ENCODE measurements at regions not wholly inside any gene's neighbourhood (a gene's known extent, or its start where the extent isn't known, plus 50 kb on each side); places are given as distances from the start of the nearest gene placed in this dataset.

GRCh38 chr6:115663681-115664080, 397.0 kb downstream of the FRK start:
- no peaks in the 10 kb centered on the region for H3K9me2 ChIP-seq (replicated peaks; ENCODE audit: insufficient read depth, low read length)
- H3K27ac ChIP-seq (ENCODE audit: low read length): no peak overlapping the region
- H3K4me3 ChIP-seq (ENCODE audit: low read length): no peak overlapping the region
- H3K9ac ChIP-seq (ENCODE audit: low read length): no peak overlapping the region
- no peak overlapping the region for H3K4me2 ChIP-seq (ENCODE audit: low read depth, low read length, poor library complexity, severe bottlenecking)
- no peaks in the 10 kb centered on the region for H3K27me3 ChIP-seq (ENCODE audit: low read length)
- peaks cover 5% of the 10 kb centered on the region; the same call in 1 of the 2 replicates for H3K9me3 ChIP-seq (ENCODE audit: low read length)
- no peaks in the 10 kb centered on the region for H3K36me3 ChIP-seq (ENCODE audit: insufficient read depth, low read length)
- no peak overlapping the region for H2AFZ ChIP-seq (ENCODE audit: low read length)
- no peaks in the 10 kb centered on the region for H3K79me2 ChIP-seq (ENCODE audit: low read length)
- no peaks in the 10 kb centered on the region for H4K20me1 ChIP-seq (ENCODE audit: insufficient read depth, low read depth, low read length)
- H3K4me1 ChIP-seq (ENCODE audit: low read length): no peaks in the 10 kb centered on the region
- no peak for DNase-seq

GRCh38 chr6:115643762-115644161, 416.9 kb downstream of the FRK start:
- Histone ChIP-seq H3K9ac (ENCODE audit: low read length) (no peak overlapping the region), H4K20me1 (ENCODE audit: insufficient read depth, low read depth, low read length) (no peaks in the 10 kb centered on the region), H3K4me3 (ENCODE audit: low read length) (no peak overlapping the region), H3K36me3 (ENCODE audit: insufficient read depth, low read length) (no peaks in the 10 kb centered on the region), H3K9me3 (ENCODE audit: low read length) (no peaks in the 10 kb centered on the region), H3K4me2 (ENCODE audit: low read depth, low read length, poor library complexity, severe bottlenecking) (no peak overlapping the region), H3K27ac (ENCODE audit: low read length) (no peak overlapping the region), H3K79me2 (ENCODE audit: low read length) (no peaks in the 10 kb centered on the region), H3K9me2 (replicated peaks; ENCODE audit: insufficient read depth, low read length) (no peaks in the 10 kb centered on the region), H2AFZ (ENCODE audit: low read length) (no peak overlapping the region), H3K27me3 (ENCODE audit: low read length) (no peaks in the 10 kb centered on the region), H3K4me1 (ENCODE audit: low read length) (no peaks in the 10 kb centered on the region)
- no peak for DNase-seq

- Histone ChIP-seq H3K9me3 (ENCODE audit: low read length) (peaks cover 6% of the 10 kb centered on the region; the same call in 1 of the 2 replicates), H3K27me3 (ENCODE audit: low read length) (no peaks in the 10 kb centered on the region), H3K9ac (ENCODE audit: low read length) (no peak overlapping the region), H2AFZ (ENCODE audit: low read length) (no peak overlapping the region), H3K4me3 (ENCODE audit: low read length) (no peak overlapping the region), H3K4me1 (ENCODE audit: low read length) (no peaks in the 10 kb centered on the region), H3K9me2 (replicated peaks; ENCODE audit: insufficient read depth, low read length) (no peaks in the 10 kb centered on the region; the same call in 1 of the 2 replicates), H3K27ac (ENCODE audit: low read length) (no peak overlapping the region), H3K79me2 (ENCODE audit: low read length) (no peaks in the 10 kb centered on the region), H3K4me2 (ENCODE audit: low read depth, low read length, poor library complexity, severe bottlenecking) (no peak overlapping the region), H4K20me1 (ENCODE audit: insufficient read depth, low read depth, low read length) (no peaks in the 10 kb centered on the region), H3K36me3 (ENCODE audit: insufficient read depth, low read length) (no peaks in the 10 kb centered on the region)
- DNase-seq: no peak
Measured at GRCh38 chr6:115634887-115635286, 425.8 kb downstream of the FRK start.

GRCh38 chr6:115634131-115634530, 426.6 kb downstream of the FRK start:
- Histone ChIP-seq H3K9ac (ENCODE audit: low read length) (no peak overlapping the region), H3K4me2 (ENCODE audit: low read depth, low read length, poor library complexity, severe bottlenecking) (no peak overlapping the region), H3K4me3 (ENCODE audit: low read length) (no peak overlapping the region), H3K79me2 (ENCODE audit: low read length) (no peaks in the 10 kb centered on the region), H4K20me1 (ENCODE audit: insufficient read depth, low read depth, low read length) (no peaks in the 10 kb centered on the region), H3K27me3 (ENCODE audit: low read length) (no peaks in the 10 kb centered on the region), H2AFZ (ENCODE audit: low read length) (no peak overlapping the region), H3K27ac (ENCODE audit: low read length) (no peak overlapping the region), H3K36me3 (ENCODE audit: insufficient read depth, low read length) (no peaks in the 10 kb centered on the region), H3K9me3 (ENCODE audit: low read length) (peaks cover 6% of the 10 kb centered on the region; the same call in 1 of the 2 replicates), H3K9me2 (replicated peaks; ENCODE audit: insufficient read depth, low read length) (no peaks in the 10 kb centered on the region; the same call in 1 of the 2 replicates), H3K4me1 (ENCODE audit: low read length) (no peaks in the 10 kb centered on the region)
- DNase-seq: no peak

GRCh38 chr6:115631028-115631427, 429.7 kb downstream of the FRK start:
- Histone ChIP-seq H3K4me1 (ENCODE audit: low read length) (no peaks in the 10 kb centered on the region), H2AFZ (ENCODE audit: low read length) (no peak overlapping the region), H3K4me2 (ENCODE audit: low read depth, low read length, poor library complexity, severe bottlenecking) (no peak overlapping the region), H3K9me2 (replicated peaks; ENCODE audit: insufficient read depth, low read length) (no peaks in the 10 kb centered on the region; the same call in 1 of the 2 replicates), H3K4me3 (ENCODE audit: low read length) (no peak overlapping the region), H4K20me1 (ENCODE audit: insufficient read depth, low read depth, low read length) (no peaks in the 10 kb centered on the region), H3K79me2 (ENCODE audit: low read length) (no peaks in the 10 kb centered on the region), H3K36me3 (ENCODE audit: insufficient read depth, low read length) (no peaks in the 10 kb centered on the region), H3K9ac (ENCODE audit: low read length) (no peak overlapping the region), H3K9me3 (ENCODE audit: low read length) (peaks cover 6% of the 10 kb centered on the region; the same call in 1 of the 2 replicates), H3K27me3 (ENCODE audit: low read length) (no peaks in the 10 kb centered on the region), H3K27ac (ENCODE audit: low read length) (no peak overlapping the region)
- DNase-seq: no peak

- Histone ChIP-seq H3K27me3 (ENCODE audit: low read length) (no peaks in the 10 kb centered on the region), H3K79me2 (ENCODE audit: low read length) (no peaks in the 10 kb centered on the region), H3K4me2 (ENCODE audit: low read depth, low read length, poor library complexity, severe bottlenecking) (no peak overlapping the region), H3K4me1 (ENCODE audit: low read length) (no peaks in the 10 kb centered on the region), H2AFZ (ENCODE audit: low read length) (no peak overlapping the region), H3K9me3 (ENCODE audit: low read length) (peaks cover 6% of the 10 kb centered on the region; the same call in 1 of the 2 replicates), H3K36me3 (ENCODE audit: insufficient read depth, low read length) (no peaks in the 10 kb centered on the region), H4K20me1 (ENCODE audit: insufficient read depth, low read depth, low read length) (no peaks in the 10 kb centered on the region), H3K9me2 (replicated peaks; ENCODE audit: insufficient read depth, low read length) (no peaks in the 10 kb centered on the region; the same call in 1 of the 2 replicates), H3K27ac (ENCODE audit: low read length) (no peak overlapping the region), H3K9ac (ENCODE audit: low read length) (no peak overlapping the region), H3K4me3 (ENCODE audit: low read length) (no peak overlapping the region)
- DNase-seq: no peak
Measured at GRCh38 chr6:115630424-115631024, 430.2 kb downstream of the FRK start.

- Histone ChIP-seq H3K27ac (ENCODE audit: low read length) (no peak overlapping the region), H3K4me3 (ENCODE audit: low read length) (no peak overlapping the region), H3K4me2 (ENCODE audit: low read depth, low read length, poor library complexity, severe bottlenecking) (no peak overlapping the region), H3K27me3 (ENCODE audit: low read length) (no peaks in the 10 kb centered on the region), H3K4me1 (ENCODE audit: low read length) (no peaks in the 10 kb centered on the region), H4K20me1 (ENCODE audit: insufficient read depth, low read depth, low read length) (no peaks in the 10 kb centered on the region), H3K79me2 (ENCODE audit: low read length) (no peaks in the 10 kb centered on the region), H3K9me3 (ENCODE audit: low read length) (peaks cover under 1% of the 10 kb centered on the region; the same call in 1 of the 2 replicates), H3K36me3 (ENCODE audit: insufficient read depth, low read length) (no peaks in the 10 kb centered on the region), H3K9me2 (replicated peaks; ENCODE audit: insufficient read depth, low read length) (no peaks in the 10 kb centered on the region; the same call in 1 of the 2 replicates), H3K9ac (ENCODE audit: low read length) (no peak overlapping the region), H2AFZ (ENCODE audit: low read length) (no peak overlapping the region)
- no peak for DNase-seq
Measured at GRCh38 chr6:115629415-115629814, 431.3 kb downstream of the FRK start.

- Histone ChIP-seq H3K36me3 (ENCODE audit: insufficient read depth, low read length) (no peaks in the 10 kb centered on the region), H3K9me2 (replicated peaks; ENCODE audit: insufficient read depth, low read length) (no peaks in the 10 kb centered on the region), H3K4me3 (ENCODE audit: low read length) (no peak overlapping the region), H3K9ac (ENCODE audit: low read length) (no peak overlapping the region), H3K27ac (ENCODE audit: low read length) (no peak overlapping the region), H3K79me2 (ENCODE audit: low read length) (no peaks in the 10 kb centered on the region), H3K4me2 (ENCODE audit: low read depth, low read length, poor library complexity, severe bottlenecking) (no peak overlapping the region), H3K9me3 (ENCODE audit: low read length) (peaks cover 20% of the 10 kb centered on the region; the same call in 1 of the 2 replicates), H4K20me1 (ENCODE audit: insufficient read depth, low read depth, low read length) (no peaks in the 10 kb centered on the region), H3K27me3 (ENCODE audit: low read length) (no peaks in the 10 kb centered on the region), H2AFZ (ENCODE audit: low read length) (no peak overlapping the region), H3K4me1 (ENCODE audit: low read length) (no peaks in the 10 kb centered on the region)
- DNase-seq: no peak
Measured at GRCh38 chr6:115618256-115618655, 442.4 kb downstream of the FRK start.

Measured in Karpas-422 (cell line).